ENCODE measurements at regions not wholly inside any gene's neighbourhood (a gene's known extent, or its start where the extent isn't known, plus 50 kb on each side); places are given as distances from the start of the nearest gene placed in this dataset.

GRCh38 chr5:143713047-143714003 is 98.6 kb upstream of the HMHB1 start:
- DNase-seq (ENCODE audit: low read depth in 2 of 2), result peak; percentile 40 to 48
- Histone ChIP-seq H3K79me2 (ENCODE audit: control insufficient read depth, insufficient read depth, low read length) (no peaks in the 10 kb centered on the region), H3K27me3 (ENCODE audit: control insufficient read depth, insufficient read depth, low read length) (no peaks in the 10 kb centered on the region), H3K4me1 (ENCODE audit: control insufficient read depth, extremely low read depth, insufficient read depth, low read length) (peaks cover 2% of the 10 kb centered on the region), H2AFZ (ENCODE audit: low read length) (no peak overlapping the region), H3K36me3 (ENCODE audit: control insufficient read depth, insufficient read depth, low read length) (no peaks in the 10 kb centered on the region), H3K4me3 (replicated peaks in 1 of 4; ENCODE audit: control extremely low read depth in 1 of 4, insufficient read depth in 1 of 4, low read depth in 3 of 4, low read length in 4 of 4) (no peak overlapping the region), H3K4me2 (ENCODE audit: extremely low read depth, insufficient read depth, low read length) (no peak overlapping the region), H4K20me1 (ENCODE audit: control insufficient read depth, extremely low read depth, insufficient read depth, low read length) (no peaks in the 10 kb centered on the region), H3K27ac (ENCODE audit: insufficient read depth, low read length) (no peak overlapping the region), H3K9me3 (ENCODE audit: control insufficient read depth, insufficient read depth, low read depth, low read length) (no peaks in the 10 kb centered on the region), H3K9ac (ENCODE audit: insufficient read depth, low read length) (no peak overlapping the region)
- no peak for TF ChIP-seq EZH2 (IDR thresholded peaks at IDR 0.05; ENCODE audit: low read length, missing control alignments)
- no peak for TF ChIP-seq CTCF (conservative IDR thresholded peaks at IDR 0.05 in 1 of 2, IDR thresholded peaks at IDR 0.05 in 1 of 2; ENCODE audit: low read depth in 1 of 2, low read length in 2 of 2)

- no peaks in the 10 kb centered on the region for H4K20me1 ChIP-seq (ENCODE audit: control insufficient read depth, extremely low read depth, insufficient read depth, low read length)
- H3K4me1 ChIP-seq (ENCODE audit: control insufficient read depth, extremely low read depth, insufficient read depth, low read length), result peaks cover 2% of the 10 kb centered on the region
- no peaks in the 10 kb centered on the region for H3K79me2 ChIP-seq (ENCODE audit: control insufficient read depth, insufficient read depth, low read length)
- no peaks in the 10 kb centered on the region for H3K36me3 ChIP-seq (ENCODE audit: control insufficient read depth, insufficient read depth, low read length)
- no peak overlapping the region for H3K4me2 ChIP-seq (ENCODE audit: extremely low read depth, insufficient read depth, low read length)
- H3K9ac ChIP-seq (ENCODE audit: insufficient read depth, low read length), result no peak overlapping the region
- DNase-seq (ENCODE audit: low read depth in 2 of 2), result no peak
- H2AFZ ChIP-seq (ENCODE audit: low read length), result no peak overlapping the region
- no peak overlapping the region for H3K27ac ChIP-seq (ENCODE audit: insufficient read depth, low read length)
- H3K9me3 ChIP-seq (ENCODE audit: control insufficient read depth, insufficient read depth, low read depth, low read length), result no peaks in the 10 kb centered on the region
- H3K4me3 ChIP-seq (replicated peaks in 1 of 4; ENCODE audit: control extremely low read depth in 1 of 4, insufficient read depth in 1 of 4, low read depth in 3 of 4, low read length in 4 of 4), result no peak overlapping the region
- TF ChIP-seq CTCF (conservative IDR thresholded peaks at IDR 0.05 in 1 of 2, IDR thresholded peaks at IDR 0.05 in 1 of 2; ENCODE audit: low read depth in 1 of 2, low read length in 2 of 2) (no peak), EZH2 (IDR thresholded peaks at IDR 0.05; ENCODE audit: low read length, missing control alignments) (no peak)
- no peaks in the 10 kb centered on the region for H3K27me3 ChIP-seq (ENCODE audit: control insufficient read depth, insufficient read depth, low read length)
These were observed 103.3 kb upstream of the HMHB1 start for GRCh38 chr5:143708672-143709071.

- TF ChIP-seq CTCF (conservative IDR thresholded peaks at IDR 0.05 in 1 of 2, IDR thresholded peaks at IDR 0.05 in 1 of 2; ENCODE audit: low read depth in 1 of 2, low read length in 2 of 2) (no peak), EZH2 (IDR thresholded peaks at IDR 0.05; ENCODE audit: low read length, missing control alignments) (no peak)
- no peak overlapping the region for H3K9ac ChIP-seq (ENCODE audit: insufficient read depth, low read length)
- H3K9me3 ChIP-seq (ENCODE audit: control insufficient read depth, insufficient read depth, low read depth, low read length), result no peaks in the 10 kb centered on the region
- no peaks in the 10 kb centered on the region for H3K27me3 ChIP-seq (ENCODE audit: control insufficient read depth, insufficient read depth, low read length)
- H3K4me2 ChIP-seq (ENCODE audit: extremely low read depth, insufficient read depth, low read length), result no peak overlapping the region
- no peak overlapping the region for H2AFZ ChIP-seq (ENCODE audit: low read length)
- no peaks in the 10 kb centered on the region for H3K4me1 ChIP-seq (ENCODE audit: control insufficient read depth, extremely low read depth, insufficient read depth, low read length)
- no peaks in the 10 kb centered on the region for H3K36me3 ChIP-seq (ENCODE audit: control insufficient read depth, insufficient read depth, low read length)
- H4K20me1 ChIP-seq (ENCODE audit: control insufficient read depth, extremely low read depth, insufficient read depth, low read length), result no peaks in the 10 kb centered on the region
- no peak overlapping the region for H3K27ac ChIP-seq (ENCODE audit: insufficient read depth, low read length)
- peak; percentile 56 to 83 for DNase-seq (ENCODE audit: low read depth in 2 of 2)
- no peaks in the 10 kb centered on the region for H3K79me2 ChIP-seq (ENCODE audit: control insufficient read depth, insufficient read depth, low read length)
- no peak overlapping the region for H3K4me3 ChIP-seq (replicated peaks in 1 of 4; ENCODE audit: control extremely low read depth in 1 of 4, insufficient read depth in 1 of 4, low read depth in 3 of 4, low read length in 4 of 4)
These were observed 104.2 kb upstream of the HMHB1 start for GRCh38 chr5:143707806-143708205.

Measured in fibroblast of lung (primary cell).